Astrocyte of the cerebellum (primary cell): ENCODE measurements at regions not wholly inside any gene's neighbourhood (a gene's known extent, or its start where the extent isn't known, plus 50 kb on each side); places are given as distances from the start of the nearest gene placed in this dataset.

Experiments
- DNase-seq: peaks from one replicate; pipeline ENCODE4 v3.0.0-alpha.2; 2011; ENCODE audit warnings: low read depth
- H3K4me3 ChIP-seq: 2 replicates; pipeline ENCODE4 v1.5.1; 2011; ENCODE audit warnings: mild to moderate bottlenecking, low read depth, low read length, moderate library complexity
- in situ Hi-C: cut with HindIII; loops from 2 replicates; pipeline ENCODE4 v1.10.0; 2017; ENCODE audit warnings: low sequenced_read_pairs
- TF ChIP-seq, protein P1 (sequence below): IDR thresholded peaks from 2 replicates; pipeline ENCODE4 v1.5.1; 2012; ENCODE audit warnings: low read length, low read depth, moderate library complexity, mild to moderate bottlenecking; ENCODE audit errors: missing control alignments

DNA sequence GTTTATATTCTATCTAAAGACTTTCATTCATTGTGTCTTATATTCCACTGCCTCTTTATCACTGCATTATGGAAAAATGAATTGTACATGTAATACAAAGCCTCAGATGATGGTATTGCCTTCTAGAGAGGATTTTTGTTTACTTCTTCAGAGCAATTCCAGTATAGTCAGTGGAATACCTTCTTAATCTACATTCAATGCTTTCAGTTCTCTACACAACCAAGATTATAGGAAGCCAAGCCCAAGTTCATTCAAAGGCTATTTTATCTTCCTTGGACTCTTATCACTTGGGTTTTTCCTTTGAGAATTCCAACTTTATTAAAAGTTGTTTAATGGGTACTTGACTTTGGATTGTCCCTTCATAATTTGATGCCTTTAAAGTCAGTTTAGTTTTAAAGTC lies 1971.0 kb upstream of the FLRT2 start:
- H3K4me3 ChIP-seq: no peak overlapping the region
- DNase-seq: no peak
- in situ Hi-C loops: no loop called here
- TF ChIP-seq, protein P1, sequence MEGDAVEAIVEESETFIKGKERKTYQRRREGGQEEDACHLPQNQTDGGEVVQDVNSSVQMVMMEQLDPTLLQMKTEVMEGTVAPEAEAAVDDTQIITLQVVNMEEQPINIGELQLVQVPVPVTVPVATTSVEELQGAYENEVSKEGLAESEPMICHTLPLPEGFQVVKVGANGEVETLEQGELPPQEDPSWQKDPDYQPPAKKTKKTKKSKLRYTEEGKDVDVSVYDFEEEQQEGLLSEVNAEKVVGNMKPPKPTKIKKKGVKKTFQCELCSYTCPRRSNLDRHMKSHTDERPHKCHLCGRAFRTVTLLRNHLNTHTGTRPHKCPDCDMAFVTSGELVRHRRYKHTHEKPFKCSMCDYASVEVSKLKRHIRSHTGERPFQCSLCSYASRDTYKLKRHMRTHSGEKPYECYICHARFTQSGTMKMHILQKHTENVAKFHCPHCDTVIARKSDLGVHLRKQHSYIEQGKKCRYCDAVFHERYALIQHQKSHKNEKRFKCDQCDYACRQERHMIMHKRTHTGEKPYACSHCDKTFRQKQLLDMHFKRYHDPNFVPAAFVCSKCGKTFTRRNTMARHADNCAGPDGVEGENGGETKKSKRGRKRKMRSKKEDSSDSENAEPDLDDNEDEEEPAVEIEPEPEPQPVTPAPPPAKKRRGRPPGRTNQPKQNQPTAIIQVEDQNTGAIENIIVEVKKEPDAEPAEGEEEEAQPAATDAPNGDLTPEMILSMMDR: no peak

DNA sequence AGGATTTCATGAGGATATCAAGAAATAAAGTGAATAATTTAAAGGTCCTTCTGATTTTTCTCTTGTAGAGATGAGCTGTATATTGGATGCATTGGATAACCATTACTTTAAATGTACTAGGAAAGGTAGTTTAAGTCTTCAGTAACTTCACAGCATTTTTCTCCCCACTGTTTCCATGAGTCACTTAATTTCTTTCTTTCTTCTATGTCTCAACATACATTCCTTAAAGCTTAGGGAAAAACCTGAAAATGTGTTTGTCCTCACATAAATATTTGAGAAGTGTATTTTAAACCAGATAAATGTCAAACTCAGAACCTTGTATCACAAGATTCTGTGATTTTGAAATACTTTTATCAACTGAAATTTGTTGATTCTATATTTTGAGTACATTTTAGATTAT lies 1970.2 kb upstream of the FLRT2 start:
- DNase-seq: no peak
- no peak overlapping the region for H3K4me3 ChIP-seq
- in situ Hi-C loops: no loop called here
- TF ChIP-seq, protein P1: no peak

DNA sequence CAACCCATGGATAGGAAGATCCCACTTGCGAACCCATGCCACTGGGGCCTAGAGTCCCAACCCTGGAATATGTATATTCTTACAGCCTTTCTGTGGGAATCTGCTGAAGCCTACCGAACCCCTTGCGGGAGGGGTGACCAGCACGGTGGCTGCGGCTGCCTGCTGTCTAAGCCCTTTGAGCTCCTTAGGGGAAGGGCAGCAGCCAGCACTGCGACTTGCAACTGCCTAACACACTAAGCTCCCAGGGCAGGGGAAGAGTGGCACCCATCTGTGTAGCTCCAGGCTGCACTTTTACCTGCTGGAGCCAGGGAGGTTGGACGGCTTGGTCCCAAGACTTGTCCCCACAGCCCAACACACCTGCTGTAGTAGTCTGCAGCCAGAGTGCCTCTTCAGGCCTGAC lies 1968.7 kb upstream of the FLRT2 start:
- in situ Hi-C loops: no loop called here

DNA sequence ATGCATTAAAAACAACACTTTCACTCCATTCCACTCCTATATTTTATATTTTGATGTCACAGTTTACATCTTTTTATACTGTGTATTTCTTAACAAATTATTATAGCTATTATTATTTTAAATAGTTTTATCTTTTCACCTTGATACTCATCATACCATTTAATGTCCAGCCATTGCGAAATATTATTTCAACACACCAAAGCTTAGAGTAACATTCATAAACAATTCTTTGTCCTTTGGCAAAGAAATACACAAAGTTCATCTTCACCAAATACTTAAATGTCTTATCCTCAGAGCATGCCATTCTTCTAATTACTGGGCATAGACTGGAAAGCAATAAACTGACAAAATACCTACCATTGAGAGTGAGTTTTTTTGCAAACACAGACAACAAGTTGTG lies 1963.4 kb upstream of the FLRT2 start:
- in situ Hi-C loops: no loop called here
- no peak overlapping the region for H3K4me3 ChIP-seq
- no peak for DNase-seq
- TF ChIP-seq, protein P1: no peak

More for the DNA sequence above, 1968.7 kb upstream of the FLRT2 start:
- TF ChIP-seq, protein P1: no peak
- no peak overlapping the region for H3K4me3 ChIP-seq
- DNase-seq: no peak

DNA sequence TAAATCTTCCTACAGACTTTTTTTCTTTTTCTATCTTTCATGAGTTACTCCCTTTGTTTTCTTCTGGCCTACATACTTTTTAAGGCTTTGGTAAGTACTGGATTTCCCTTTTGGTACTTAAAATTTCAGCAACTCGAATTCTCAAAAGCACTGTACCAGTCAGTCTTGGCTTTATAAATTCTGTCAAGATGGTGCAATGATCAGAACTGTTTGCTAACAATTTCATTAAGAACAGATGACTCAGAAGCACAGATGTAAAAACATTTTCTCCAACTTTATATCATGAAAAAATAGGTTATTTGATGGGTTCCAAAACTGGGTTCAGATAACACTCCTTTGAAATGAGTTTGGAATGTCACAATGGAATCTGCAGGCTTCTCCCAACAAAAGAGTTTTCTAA lies 1961.8 kb upstream of the FLRT2 start:
- TF ChIP-seq, protein P1: no peak
- in situ Hi-C loops: no loop called here
- H3K4me3 ChIP-seq: no peak overlapping the region
- no peak for DNase-seq

DNA sequence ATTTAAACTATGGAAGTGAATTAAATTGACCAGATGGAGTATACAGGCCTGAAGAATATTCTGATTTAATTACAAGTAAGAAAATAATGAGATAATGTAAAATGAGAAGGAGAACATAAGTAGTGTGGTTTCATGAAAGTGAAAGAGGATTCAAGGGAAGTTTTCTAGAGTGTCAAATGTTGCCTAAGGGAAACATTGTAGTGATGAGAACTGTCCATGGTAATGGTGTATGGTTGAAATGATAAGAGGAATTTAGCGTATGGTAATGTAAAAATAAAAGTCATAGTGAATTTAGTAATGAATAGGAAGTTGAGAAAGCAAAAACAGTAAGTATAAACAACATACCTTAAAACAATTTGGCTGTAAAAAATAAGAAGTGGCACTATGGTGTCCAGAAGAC lies 1954.6 kb upstream of the FLRT2 start:
- no peak for DNase-seq
- in situ Hi-C loops: no loop called here
- no peak overlapping the region for H3K4me3 ChIP-seq
- TF ChIP-seq, protein P1: no peak

DNA sequence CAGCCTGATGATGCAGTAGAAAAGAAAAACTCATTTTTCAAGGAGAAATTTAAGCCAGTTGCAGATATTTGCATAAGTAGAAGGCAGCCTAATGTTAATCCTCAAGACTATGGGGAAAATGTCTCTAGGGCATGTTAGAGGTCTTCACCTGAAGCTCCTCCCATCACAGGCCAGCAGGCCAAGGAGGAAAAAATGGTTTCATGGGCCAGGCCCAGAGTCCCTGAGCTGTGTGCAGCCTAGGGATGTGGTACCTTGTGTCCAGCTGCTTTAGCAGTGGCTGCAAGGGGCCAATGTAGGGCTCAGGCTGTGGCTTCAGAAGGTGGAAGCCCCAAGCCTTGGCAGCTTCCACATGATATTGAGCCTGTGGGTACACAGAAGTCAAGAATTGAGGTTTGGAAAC lies 1946.7 kb upstream of the FLRT2 start:
- in situ Hi-C loops: no loop called here
- TF ChIP-seq, protein P1: no peak
- DNase-seq: no peak
- H3K4me3 ChIP-seq: no peak overlapping the region
